HL-60 (cell line): ENCODE measurements at regions not wholly inside any gene's neighbourhood (a gene's known extent, or its start where the extent isn't known, plus 50 kb on each side); places are given as distances from the start of the nearest gene placed in this dataset.

Experiments used
- GABPA ChIP-seq: IDR thresholded peaks from 2 replicates; pipeline ENCODE4 v1.6.1; 2012; ENCODE audit warnings: low read depth
- POLR2AphosphoS5 ChIP-seq: IDR thresholded peaks from 2 replicates; pipeline ENCODE4 v1.6.1; 2012; ENCODE audit warnings: low read depth
- SPI1 ChIP-seq: IDR thresholded peaks from 2 replicates; pipeline ENCODE4 v1.6.1; 2012; ENCODE audit warnings: low read depth, mild to moderate bottlenecking, borderline replicate concordance
- TF ChIP-seq, protein P1 (sequence below): IDR thresholded peaks from 2 replicates; pipeline ENCODE4 v1.6.1; 2012; ENCODE audit warnings: low read depth; ENCODE audit not compliant: insufficient replicate concordance
- TF ChIP-seq, protein P2 (sequence below): IDR thresholded peaks from one replicate; pipeline ENCODE4 v1.5.1; 2011; ENCODE audit warnings: low read length, control low read depth, inconsistent platforms; ENCODE audit not compliant: insufficient read depth

DNA sequence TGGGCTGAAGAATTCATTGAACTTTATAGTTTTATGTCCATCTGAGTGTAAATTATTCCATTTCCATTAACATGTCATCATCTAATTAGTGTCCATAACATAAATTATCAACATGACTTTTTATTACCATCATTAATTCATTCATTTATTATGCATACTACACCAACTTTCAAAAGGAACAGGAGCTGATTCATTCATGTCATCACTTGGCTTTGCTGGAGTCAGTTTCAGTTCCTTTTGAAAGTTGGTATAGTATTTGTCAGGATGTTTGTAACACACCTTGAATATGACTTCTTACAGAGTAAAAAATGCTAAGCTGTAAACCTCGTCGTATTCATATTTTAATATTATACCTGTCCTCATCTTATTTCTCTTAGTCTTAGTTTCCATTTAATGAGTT, 298.0 kb upstream of the RBMS3 start:
- TF ChIP-seq, protein P1, sequence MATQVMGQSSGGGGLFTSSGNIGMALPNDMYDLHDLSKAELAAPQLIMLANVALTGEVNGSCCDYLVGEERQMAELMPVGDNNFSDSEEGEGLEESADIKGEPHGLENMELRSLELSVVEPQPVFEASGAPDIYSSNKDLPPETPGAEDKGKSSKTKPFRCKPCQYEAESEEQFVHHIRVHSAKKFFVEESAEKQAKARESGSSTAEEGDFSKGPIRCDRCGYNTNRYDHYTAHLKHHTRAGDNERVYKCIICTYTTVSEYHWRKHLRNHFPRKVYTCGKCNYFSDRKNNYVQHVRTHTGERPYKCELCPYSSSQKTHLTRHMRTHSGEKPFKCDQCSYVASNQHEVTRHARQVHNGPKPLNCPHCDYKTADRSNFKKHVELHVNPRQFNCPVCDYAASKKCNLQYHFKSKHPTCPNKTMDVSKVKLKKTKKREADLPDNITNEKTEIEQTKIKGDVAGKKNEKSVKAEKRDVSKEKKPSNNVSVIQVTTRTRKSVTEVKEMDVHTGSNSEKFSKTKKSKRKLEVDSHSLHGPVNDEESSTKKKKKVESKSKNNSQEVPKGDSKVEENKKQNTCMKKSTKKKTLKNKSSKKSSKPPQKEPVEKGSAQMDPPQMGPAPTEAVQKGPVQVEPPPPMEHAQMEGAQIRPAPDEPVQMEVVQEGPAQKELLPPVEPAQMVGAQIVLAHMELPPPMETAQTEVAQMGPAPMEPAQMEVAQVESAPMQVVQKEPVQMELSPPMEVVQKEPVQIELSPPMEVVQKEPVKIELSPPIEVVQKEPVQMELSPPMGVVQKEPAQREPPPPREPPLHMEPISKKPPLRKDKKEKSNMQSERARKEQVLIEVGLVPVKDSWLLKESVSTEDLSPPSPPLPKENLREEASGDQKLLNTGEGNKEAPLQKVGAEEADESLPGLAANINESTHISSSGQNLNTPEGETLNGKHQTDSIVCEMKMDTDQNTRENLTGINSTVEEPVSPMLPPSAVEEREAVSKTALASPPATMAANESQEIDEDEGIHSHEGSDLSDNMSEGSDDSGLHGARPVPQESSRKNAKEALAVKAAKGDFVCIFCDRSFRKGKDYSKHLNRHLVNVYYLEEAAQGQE, result no peak
- TF ChIP-seq POLR2AphosphoS5 (no peak), SPI1 (no peak), GABPA (no peak)
- TF ChIP-seq, protein P2, sequence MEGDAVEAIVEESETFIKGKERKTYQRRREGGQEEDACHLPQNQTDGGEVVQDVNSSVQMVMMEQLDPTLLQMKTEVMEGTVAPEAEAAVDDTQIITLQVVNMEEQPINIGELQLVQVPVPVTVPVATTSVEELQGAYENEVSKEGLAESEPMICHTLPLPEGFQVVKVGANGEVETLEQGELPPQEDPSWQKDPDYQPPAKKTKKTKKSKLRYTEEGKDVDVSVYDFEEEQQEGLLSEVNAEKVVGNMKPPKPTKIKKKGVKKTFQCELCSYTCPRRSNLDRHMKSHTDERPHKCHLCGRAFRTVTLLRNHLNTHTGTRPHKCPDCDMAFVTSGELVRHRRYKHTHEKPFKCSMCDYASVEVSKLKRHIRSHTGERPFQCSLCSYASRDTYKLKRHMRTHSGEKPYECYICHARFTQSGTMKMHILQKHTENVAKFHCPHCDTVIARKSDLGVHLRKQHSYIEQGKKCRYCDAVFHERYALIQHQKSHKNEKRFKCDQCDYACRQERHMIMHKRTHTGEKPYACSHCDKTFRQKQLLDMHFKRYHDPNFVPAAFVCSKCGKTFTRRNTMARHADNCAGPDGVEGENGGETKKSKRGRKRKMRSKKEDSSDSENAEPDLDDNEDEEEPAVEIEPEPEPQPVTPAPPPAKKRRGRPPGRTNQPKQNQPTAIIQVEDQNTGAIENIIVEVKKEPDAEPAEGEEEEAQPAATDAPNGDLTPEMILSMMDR, result no peak
